AG09319 (cell line): ENCODE measurements at regions not wholly inside any gene's neighbourhood (a gene's known extent, or its start where the extent isn't known, plus 50 kb on each side); places are given as distances from the start of the nearest gene placed in this dataset.
"Not testable (repeated sequence)": the region's sequence is repeated elsewhere in the genome, so short reads cannot be mapped to it uniquely, and the experiment has no call there.

Source experiments
- DNase-seq: peaks from one replicate; pipeline ENCODE4 v3.0.0-alpha.2; 2010; ENCODE audit warnings: low read depth; ENCODE audit errors: extremely low read depth
- CTCF ChIP-seq: IDR thresholded peaks from 2 replicates; pipeline ENCODE4 v1.5.1; 2011; ENCODE audit warnings: low read depth, mild to moderate bottlenecking, inconsistent platforms, low read length, moderate library complexity

DNA sequence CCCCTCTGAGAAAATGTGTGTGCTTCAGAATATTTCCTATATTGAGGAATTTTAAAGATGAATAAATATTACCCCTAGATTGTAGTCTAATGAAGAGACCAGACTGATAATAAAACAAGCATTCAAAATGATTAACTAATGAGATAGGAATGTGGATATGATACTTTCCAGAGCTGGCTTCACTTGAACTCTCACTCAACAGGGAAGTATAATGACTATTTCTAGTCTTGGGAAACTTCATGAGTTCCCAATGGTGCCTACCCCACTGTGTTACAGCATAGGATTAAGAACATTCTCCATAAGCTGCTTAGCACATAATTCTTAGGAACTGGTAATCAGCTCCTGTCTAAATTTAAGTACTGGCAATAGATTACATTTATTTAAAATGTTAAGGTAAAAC lies 261.5 kb upstream of the ZNF385D start:
- TF ChIP-seq CTCF = no peak
- no peak for DNase-seq

DNA sequence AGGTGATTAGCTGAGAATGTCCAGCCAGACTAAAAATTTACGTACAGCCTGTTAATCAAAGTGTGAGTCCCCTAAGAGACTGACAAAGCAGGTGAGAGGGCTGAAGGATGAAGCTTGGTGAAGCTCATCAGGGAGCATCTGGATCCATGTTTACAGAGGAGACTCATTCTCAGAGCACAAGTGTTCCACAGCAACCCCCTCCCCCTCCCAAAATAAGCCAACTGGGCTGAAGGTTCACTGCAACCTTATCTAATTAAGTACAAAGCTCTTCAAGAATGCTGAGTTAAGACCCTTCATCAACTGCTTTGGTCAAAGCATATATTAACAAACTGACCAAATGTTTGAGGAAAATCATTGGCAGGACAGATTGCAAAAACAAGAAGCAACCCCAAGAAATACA lies 262.6 kb upstream of the ZNF385D start:
- DNase-seq = no peak
- TF ChIP-seq CTCF = no peak

DNA sequence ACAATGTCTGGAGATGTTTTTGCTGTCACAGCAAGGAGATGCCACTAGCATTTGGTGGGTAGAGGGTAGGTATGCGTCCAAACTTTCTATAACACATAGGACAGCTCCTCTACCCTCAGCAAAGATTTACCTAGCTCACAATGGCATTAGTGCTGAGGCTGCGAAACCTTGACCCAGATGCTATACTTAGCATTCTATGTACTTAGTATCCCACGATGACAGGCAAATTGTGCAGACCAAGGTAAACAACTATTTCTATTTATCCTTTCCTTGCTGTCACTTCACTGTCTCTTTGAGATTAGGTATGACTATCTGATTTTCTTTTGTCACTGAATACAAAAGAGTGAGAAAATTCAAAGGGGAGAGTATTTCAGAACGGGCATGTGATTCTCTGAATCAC lies 265.2 kb upstream of the ZNF385D start:
- DNase-seq = no peak
- TF ChIP-seq CTCF = no peak

DNA sequence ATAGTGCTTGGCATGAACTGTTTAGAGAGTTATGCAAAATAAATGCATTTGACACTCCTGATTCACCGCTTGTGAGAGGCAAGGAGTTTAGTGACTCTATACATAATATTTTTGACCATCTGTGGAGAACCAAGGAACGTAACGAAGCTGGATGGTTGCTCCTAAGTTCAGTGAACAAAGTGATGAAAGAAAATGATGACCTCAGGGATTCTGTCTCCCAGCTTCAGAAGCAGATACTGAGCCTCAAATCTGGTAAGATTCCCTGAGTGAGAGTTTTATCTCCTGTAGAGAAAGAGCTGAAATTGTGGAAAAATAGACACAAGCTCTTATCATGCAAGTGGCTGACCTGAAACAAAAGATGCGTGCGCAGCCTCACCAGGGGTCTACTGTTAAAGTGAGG lies 273.6 kb upstream of the ZNF385D start:
- not testable (repeated sequence) for DNase-seq

DNA sequence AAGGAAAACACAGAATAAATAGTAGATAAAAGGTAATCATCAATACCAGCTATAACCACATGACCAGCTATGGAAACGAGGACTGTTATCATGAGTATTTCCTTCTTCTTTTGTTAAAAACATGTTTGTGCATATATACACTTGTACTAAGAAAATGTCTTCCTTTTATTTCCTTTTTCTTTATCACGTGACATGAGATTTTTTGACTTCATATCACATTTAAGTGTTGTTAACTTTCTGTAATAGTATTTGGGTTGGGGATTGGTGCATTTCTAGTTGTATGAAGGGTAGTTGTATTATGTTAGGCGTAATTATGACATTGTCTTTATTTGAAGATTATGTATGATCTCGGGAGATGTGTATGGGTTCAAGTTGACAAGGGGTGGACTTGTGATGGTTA lies 278.5 kb upstream of the ZNF385D start:
- no peak for DNase-seq
- no peak for TF ChIP-seq CTCF

DNA sequence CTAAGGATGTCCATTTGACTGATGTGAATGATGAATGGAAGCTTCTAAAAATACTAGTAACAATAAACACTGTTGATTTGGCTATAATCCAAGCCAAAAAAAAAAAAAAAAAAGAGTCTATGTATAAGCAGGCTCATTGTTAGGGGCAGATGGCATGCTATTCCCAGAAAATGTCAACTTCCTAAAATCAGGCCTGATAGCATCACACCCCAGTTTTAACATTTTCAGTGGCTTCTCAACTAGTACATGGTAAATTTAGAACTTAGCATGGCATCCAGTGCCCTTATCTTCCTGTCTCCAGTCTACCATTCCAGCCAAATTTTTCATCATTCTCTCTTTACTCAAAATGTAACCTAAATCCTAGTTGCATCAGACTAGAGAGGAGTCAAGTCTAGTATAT lies 288.2 kb upstream of the ZNF385D start:
- no peak for DNase-seq
- no peak for TF ChIP-seq CTCF

DNA sequence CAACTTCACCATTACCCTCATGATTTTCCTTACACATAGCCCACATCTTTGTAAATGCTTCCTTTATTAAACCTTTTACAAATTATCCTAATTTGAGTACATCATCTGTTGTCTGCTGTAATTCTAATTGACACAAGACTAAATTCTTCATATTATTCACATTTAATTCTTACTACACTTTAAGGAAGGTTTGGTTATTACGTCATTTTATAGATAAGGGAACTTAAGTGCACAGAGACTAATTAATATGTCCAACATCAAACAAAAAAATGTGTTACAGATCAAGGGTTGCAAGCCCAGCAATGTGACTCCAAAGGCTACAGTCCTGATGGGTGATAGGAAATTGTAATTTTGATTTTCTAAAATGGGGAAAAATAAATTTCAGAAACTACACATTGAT lies 289.1 kb upstream of the ZNF385D start:
- no peak for DNase-seq
- TF ChIP-seq CTCF = no peak

DNA sequence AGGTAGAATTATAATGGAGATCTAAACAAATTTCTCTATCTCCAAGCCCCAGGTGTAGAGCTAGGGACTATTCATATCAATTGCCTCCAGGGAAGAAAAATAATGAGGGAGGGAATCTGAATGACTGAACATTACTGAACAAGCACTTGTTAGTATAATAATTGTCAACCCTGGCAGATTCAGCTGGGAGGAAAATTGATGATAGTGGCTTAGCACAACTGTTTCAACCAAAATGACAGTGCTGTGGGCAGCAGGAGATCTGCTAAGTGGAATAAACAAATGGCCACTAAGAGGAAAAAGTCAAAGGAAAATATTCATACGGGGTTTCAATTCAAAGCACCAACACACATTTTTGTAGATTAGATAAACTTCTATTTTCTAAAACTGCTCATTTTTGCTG lies 294.9 kb upstream of the ZNF385D start:
- DNase-seq = no peak
- TF ChIP-seq CTCF = no peak
